Neural crest cell (in vitro differentiated cells): ENCODE measurements at regions not wholly inside any gene's neighbourhood (a gene's known extent, or its start where the extent isn't known, plus 50 kb on each side); places are given as distances from the start of the nearest gene placed in this dataset.
"Not testable (repeated sequence)": the region's sequence is repeated elsewhere in the genome, so short reads cannot be mapped to it uniquely, and the experiment has no call there.

ENCODE experiments used
- DNase-seq: peaks from one replicate; pipeline ENCODE4 v3.0.0; 2021; ENCODE audit warnings: low read depth, mixed read lengths, low spot score
- H3K27ac Mint-ChIP-seq: one replicate; pipeline ENCODE4 v1.8.0; 2021; ENCODE audit warnings: mild to moderate bottlenecking, mixed read lengths; ENCODE audit not compliant: unreplicated experiment
- H3K27me3 Mint-ChIP-seq: 2 replicates; pipeline ENCODE4 v1.8.0; 2021; ENCODE audit warnings: low read depth, mild to moderate bottlenecking, mixed read lengths
- H3K36me3 Mint-ChIP-seq: 2 replicates; pipeline ENCODE4 v1.8.0; 2021; ENCODE audit warnings: low read depth, mild to moderate bottlenecking, mixed read lengths
- H3K4me1 Mint-ChIP-seq: 2 replicates; pipeline ENCODE4 v1.8.0; 2021; ENCODE audit warnings: mixed read lengths
- H3K4me3 Mint-ChIP-seq: one replicate; pipeline ENCODE4 v1.8.0; 2021; ENCODE audit warnings: mild to moderate bottlenecking, mixed read lengths
- H3K9me3 Mint-ChIP-seq: 2 replicates; pipeline ENCODE4 v1.8.0; 2021; ENCODE audit warnings: mixed read lengths
- TF ChIP-seq, protein P1 (sequence below): fragments of 200-600 bp; sonication (generic); conservative IDR thresholded peaks from 2 replicates; pipeline ENCODE4 v1.5.0; 2021; ENCODE audit warnings: antibody characterized with exemption, mild to moderate bottlenecking

- Mint-ChIP-seq H3K9me3 (peaks cover 6% of the 10 kb centered on the region), H3K27me3 (no peaks in the 10 kb centered on the region), H3K4me1 (peaks cover 23% of the 10 kb centered on the region), H3K27ac (no peak overlapping the region), H3K4me3 (no peak overlapping the region), H3K36me3 (peaks cover 2% of the 10 kb centered on the region)
- no peak for DNase-seq
- TF ChIP-seq, protein P1, sequence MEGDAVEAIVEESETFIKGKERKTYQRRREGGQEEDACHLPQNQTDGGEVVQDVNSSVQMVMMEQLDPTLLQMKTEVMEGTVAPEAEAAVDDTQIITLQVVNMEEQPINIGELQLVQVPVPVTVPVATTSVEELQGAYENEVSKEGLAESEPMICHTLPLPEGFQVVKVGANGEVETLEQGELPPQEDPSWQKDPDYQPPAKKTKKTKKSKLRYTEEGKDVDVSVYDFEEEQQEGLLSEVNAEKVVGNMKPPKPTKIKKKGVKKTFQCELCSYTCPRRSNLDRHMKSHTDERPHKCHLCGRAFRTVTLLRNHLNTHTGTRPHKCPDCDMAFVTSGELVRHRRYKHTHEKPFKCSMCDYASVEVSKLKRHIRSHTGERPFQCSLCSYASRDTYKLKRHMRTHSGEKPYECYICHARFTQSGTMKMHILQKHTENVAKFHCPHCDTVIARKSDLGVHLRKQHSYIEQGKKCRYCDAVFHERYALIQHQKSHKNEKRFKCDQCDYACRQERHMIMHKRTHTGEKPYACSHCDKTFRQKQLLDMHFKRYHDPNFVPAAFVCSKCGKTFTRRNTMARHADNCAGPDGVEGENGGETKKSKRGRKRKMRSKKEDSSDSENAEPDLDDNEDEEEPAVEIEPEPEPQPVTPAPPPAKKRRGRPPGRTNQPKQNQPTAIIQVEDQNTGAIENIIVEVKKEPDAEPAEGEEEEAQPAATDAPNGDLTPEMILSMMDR, result no peak
These were observed 1101.0 kb upstream of the FANCL start for GRCh38 chr2:59342166-59342565.

GRCh38 chr2:59339837-59340207 is 1098.7 kb upstream of the FANCL start:
- Mint-ChIP-seq H3K36me3 (no peaks in the 10 kb centered on the region), H3K27me3 (no peaks in the 10 kb centered on the region), H3K27ac (no peak overlapping the region), H3K4me1 (peaks cover 23% of the 10 kb centered on the region), H3K4me3 (no peak overlapping the region), H3K9me3 (peaks cover 3% of the 10 kb centered on the region)
- DNase-seq, result no peak
- TF ChIP-seq, protein P1, result no peak

GRCh38 chr2:59339121-59339836 is 1098.2 kb upstream of the FANCL start:
- TF ChIP-seq, protein P1, result no peak
- Mint-ChIP-seq H3K9me3 (peaks cover 3% of the 10 kb centered on the region), H3K4me3 (no peak overlapping the region), H3K4me1 (peaks cover 23% of the 10 kb centered on the region), H3K27ac (no peak overlapping the region), H3K36me3 (no peaks in the 10 kb centered on the region), H3K27me3 (no peaks in the 10 kb centered on the region)
- no peak for DNase-seq

GRCh38 chr2:59333007-59333406 is 1091.9 kb upstream of the FANCL start:
- Mint-ChIP-seq H3K27me3 (no peaks in the 10 kb centered on the region), H3K9me3 (no peaks in the 10 kb centered on the region), H3K36me3 (no peaks in the 10 kb centered on the region), H3K4me3 (no peak overlapping the region), H3K27ac (no peak overlapping the region), H3K4me1 (peaks cover 10% of the 10 kb centered on the region)
- TF ChIP-seq, protein P1, result no peak
- no peak for DNase-seq

GRCh38 chr2:59326581-59327365 is 1085.6 kb upstream of the FANCL start:
- H3K4me1 Mint-ChIP-seq, H3K27me3 Mint-ChIP-seq, H3K36me3 Mint-ChIP-seq, DNase-seq, H3K4me3 Mint-ChIP-seq, H3K9me3 Mint-ChIP-seq, H3K27ac Mint-ChIP-seq: not testable (repeated sequence)

DNA sequence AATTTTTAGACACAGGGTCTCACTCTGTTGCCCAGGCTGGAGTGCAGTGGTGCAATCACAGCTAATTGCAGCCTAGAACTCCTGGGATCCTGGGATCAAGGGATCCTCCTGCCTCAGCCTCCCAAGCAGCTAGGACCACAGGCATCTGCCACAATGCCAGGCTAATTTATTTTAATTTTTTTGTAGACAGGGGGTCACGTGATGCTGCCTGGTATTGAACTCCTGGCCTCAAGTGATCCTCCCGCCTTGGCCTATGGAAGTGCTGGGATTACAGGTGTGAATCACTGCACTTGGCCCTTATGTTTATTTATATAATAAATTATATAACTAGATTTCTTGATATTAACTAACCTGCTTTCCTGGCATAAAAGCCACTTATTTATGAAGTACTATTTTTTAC is 1081.7 kb upstream of the FANCL start:
- Mint-ChIP-seq H3K27me3 (no peaks in the 10 kb centered on the region), H3K9me3 (no peaks in the 10 kb centered on the region), H3K4me1 (no peaks in the 10 kb centered on the region), H3K36me3 (no peaks in the 10 kb centered on the region), H3K27ac (no peak overlapping the region), H3K4me3 (no peak overlapping the region)
- TF ChIP-seq, protein P1, result no peak
- DNase-seq, result no peak
